ENCODE measurements at regions not wholly inside any gene's neighbourhood (a gene's known extent, or its start where the extent isn't known, plus 50 kb on each side); places are given as distances from the start of the nearest gene placed in this dataset.

GRCh38 chr12:67539329-67539728 is 109.2 kb upstream of the DYRK2 start:
- Histone ChIP-seq H3K4me1 (no peaks in the 10 kb centered on the region), H3K36me3 (no peaks in the 10 kb centered on the region), H3K27ac (no peak overlapping the region), H3K4me3 (no peak overlapping the region), H3K27me3 (no peaks in the 10 kb centered on the region), H3K9me3 (no peaks in the 10 kb centered on the region)
- no peak for TF ChIP-seq CTCF (IDR thresholded peaks at IDR 0.05)
- DNase-seq (ENCODE audit: low spot score): no peak

DNA sequence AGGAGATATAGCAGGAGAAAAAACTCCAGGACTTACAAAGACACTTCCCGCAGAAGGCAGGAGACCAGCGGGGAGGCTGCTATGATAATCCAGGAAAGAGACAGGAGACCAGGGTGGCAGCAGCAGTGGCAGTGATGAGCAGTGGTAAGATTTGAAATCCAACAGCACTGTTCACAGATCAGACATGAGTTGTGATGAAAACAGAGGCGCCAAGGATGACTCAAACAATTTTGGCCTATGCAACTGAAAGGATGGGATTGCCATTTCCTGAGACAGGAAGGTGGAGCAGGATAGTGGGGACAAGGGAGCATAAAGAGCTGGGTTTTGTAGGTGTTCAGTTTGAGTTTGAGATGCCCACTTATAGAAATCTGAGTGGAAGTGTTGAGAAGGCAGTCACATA is 108.6 kb upstream of the DYRK2 start:
- DNase-seq (ENCODE audit: low spot score): no peak
- no peaks in the 10 kb centered on the region for H3K27me3 ChIP-seq
- H3K9me3 ChIP-seq: no peaks in the 10 kb centered on the region
- no peak overlapping the region for H3K4me3 ChIP-seq
- H3K36me3 ChIP-seq: no peaks in the 10 kb centered on the region
- H3K27ac ChIP-seq: no peak overlapping the region
- no peak for TF ChIP-seq CTCF (IDR thresholded peaks at IDR 0.05)
- no peaks in the 10 kb centered on the region for H3K4me1 ChIP-seq

DNA sequence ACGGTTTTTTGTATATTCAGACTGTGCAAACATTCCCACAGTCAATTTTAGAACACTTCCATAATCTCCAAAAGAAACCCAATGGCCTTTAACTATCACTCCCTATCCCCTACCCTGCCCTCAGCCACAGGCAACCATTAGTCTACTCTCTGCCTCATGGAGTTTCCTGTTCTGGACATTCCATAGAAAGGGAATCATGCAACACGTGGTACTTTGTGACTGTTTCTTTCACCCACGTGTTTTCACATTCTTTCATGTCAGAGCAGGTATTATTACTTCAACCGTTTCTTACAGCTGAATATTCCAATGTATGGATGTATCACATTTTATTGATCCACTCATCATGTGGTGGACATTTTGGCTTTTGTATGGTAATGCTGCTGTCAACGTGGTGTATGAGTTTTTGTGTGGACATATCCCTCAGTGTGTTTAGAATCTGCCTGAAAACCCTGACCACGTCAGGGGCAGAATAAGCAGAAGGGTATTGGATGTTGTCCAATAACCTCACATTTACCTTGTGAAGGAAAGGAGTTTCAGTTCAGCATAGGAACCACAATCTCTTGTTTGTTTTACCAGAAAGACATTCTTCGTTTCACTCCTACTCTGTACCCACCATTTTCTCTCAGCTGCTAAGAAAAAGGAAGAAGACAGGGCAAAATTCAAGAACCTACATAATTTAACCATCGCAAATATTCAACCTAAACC is 107.5 kb upstream of the DYRK2 start:
- no peaks in the 10 kb centered on the region for H3K9me3 ChIP-seq
- no peaks in the 10 kb centered on the region for H3K36me3 ChIP-seq
- no peak for TF ChIP-seq CTCF (IDR thresholded peaks at IDR 0.05)
- no peak overlapping the region for H3K4me3 ChIP-seq
- H3K27ac ChIP-seq: no peak overlapping the region
- no peak for DNase-seq (ENCODE audit: low spot score)
- no peaks in the 10 kb centered on the region for H3K27me3 ChIP-seq
- no peaks in the 10 kb centered on the region for H3K4me1 ChIP-seq

- DNase-seq (ENCODE audit: low spot score): no peak
- no peaks in the 10 kb centered on the region for H3K36me3 ChIP-seq
- no peak overlapping the region for H3K4me3 ChIP-seq
- TF ChIP-seq CTCF (IDR thresholded peaks at IDR 0.05): no peak
- H3K27me3 ChIP-seq: no peaks in the 10 kb centered on the region
- no peak overlapping the region for H3K27ac ChIP-seq
- no peaks in the 10 kb centered on the region for H3K4me1 ChIP-seq
- no peaks in the 10 kb centered on the region for H3K9me3 ChIP-seq
Measured at GRCh38 chr12:67541625-67541991, 106.9 kb upstream of the DYRK2 start.

DNA sequence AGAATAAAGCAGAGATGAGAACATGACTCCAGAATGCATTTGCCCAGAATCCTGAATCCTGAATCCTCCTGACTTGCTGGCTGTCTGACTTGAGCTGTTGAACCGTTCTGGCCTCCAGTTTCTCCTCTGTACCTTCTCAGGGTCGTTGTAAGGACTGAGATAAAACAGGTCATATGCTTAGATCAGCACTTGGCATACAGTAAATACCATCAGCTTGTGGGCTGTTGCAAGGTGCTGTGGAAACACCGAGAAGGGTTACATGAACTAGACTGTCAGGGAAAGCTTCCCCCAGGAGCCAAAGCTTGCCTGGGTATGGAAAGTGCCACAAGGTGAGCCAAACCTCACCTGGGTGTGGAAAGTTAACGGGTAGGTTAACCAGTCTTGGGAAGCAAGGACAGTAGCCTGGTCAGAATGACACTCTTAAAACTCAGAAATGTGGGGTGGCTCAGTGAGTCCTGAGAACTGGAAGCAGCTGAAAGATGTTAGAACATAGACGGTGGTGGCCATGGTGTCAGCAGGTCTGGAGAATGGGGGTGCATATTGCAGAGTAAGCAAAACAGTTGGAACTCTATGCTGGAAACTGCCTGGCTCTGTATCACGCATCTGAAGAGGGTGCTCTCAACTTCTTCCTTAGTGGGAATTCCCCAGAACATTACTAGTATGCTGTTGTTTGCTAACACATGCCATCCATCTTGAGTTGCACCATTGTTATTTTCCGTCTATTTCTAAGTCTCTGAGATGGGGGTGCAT is 105.3 kb upstream of the DYRK2 start:
- TF ChIP-seq CTCF (IDR thresholded peaks at IDR 0.05): no peak
- no peak for DNase-seq (ENCODE audit: low spot score)
- H3K27ac ChIP-seq: no peak overlapping the region
- H3K27me3 ChIP-seq: no peaks in the 10 kb centered on the region
- no peaks in the 10 kb centered on the region for H3K4me1 ChIP-seq
- H3K36me3 ChIP-seq: no peaks in the 10 kb centered on the region
- no peaks in the 10 kb centered on the region for H3K9me3 ChIP-seq
- H3K4me3 ChIP-seq: no peak overlapping the region
